H1 (cell line): ENCODE measurements at regions not wholly inside any gene's neighbourhood (a gene's known extent, or its start where the extent isn't known, plus 50 kb on each side); places are given as distances from the start of the nearest gene placed in this dataset.

Experiments used
- EGR1 ChIP-seq: IDR thresholded peaks from 2 replicates; pipeline ENCODE4 v1.6.1; 2011; ENCODE audit warnings: low read depth, low read length, borderline replicate concordance
- JUND ChIP-seq: IDR thresholded peaks from 2 replicates; pipeline ENCODE4 v1.6.1; 2011; ENCODE audit warnings: mild to moderate bottlenecking, improper control_type of control experiment, low read length
- TBP ChIP-seq: IDR thresholded peaks from 2 replicates; pipeline ENCODE4 v1.6.1; 2011; ENCODE audit warnings: low read depth, low read length, improper control_type of control experiment

GRCh38 chr2:42914314-42914713, 121.9 kb upstream of the HAAO start (continued):
- TF ChIP-seq TBP (no peak), JUND (no peak), EGR1 (no peak)
